A673 (cell line): ENCODE measurements at regions not wholly inside any gene's neighbourhood (a gene's known extent, or its start where the extent isn't known, plus 50 kb on each side); places are given as distances from the start of the nearest gene placed in this dataset.
"Not testable (repeated sequence)": the region's sequence is repeated elsewhere in the genome, so short reads cannot be mapped to it uniquely, and the experiment has no call there.

Experiments used
- BruUV-seq: library from RNA; stranded (reverse); fragments of 400-500 nt; replicated peaks from 2 replicates; lab custom pipeline; 2021; lab: Mats Ljungman, UMichigan
- CTCF ChIA-PET: fragments of 300-600 bp; sonication (Branson Sonifier 250); formaldehyde crosslinking; loops from one replicate; lab custom pipeline; 2022; ENCODE audit warnings: antibody characterized with exemption; lab: Charles Lee
- POLR2A ChIA-PET: fragments of 300-600 bp; sonication (Branson Sonifier 250); formaldehyde crosslinking; loops from one replicate; lab custom pipeline; 2022; ENCODE audit warnings: antibody characterized with exemption; ENCODE audit not compliant: low non-redundant PET; lab: Charles Lee
- DNase-seq: peaks from one replicate; pipeline ENCODE4 v3.0.0-alpha.2; 2015; ENCODE audit warnings: low spot score
- H3K27ac ChIP-seq: fragments of 200-600 bp; sonication (generic); 2 replicates; pipeline ENCODE4 v1.5.1; 2016; ENCODE audit warnings: mixed run types, low read depth, mild to moderate bottlenecking, mixed read lengths, antibody characterized with exemption, low read length; ENCODE audit not compliant: poor library complexity, severe bottlenecking
- H3K27me3 ChIP-seq: fragments of 200-600 bp; sonication (generic); replicated peaks from 2 replicates; pipeline ENCODE4 v1.6.1; 2017; ENCODE audit warnings: mixed run types, low read depth, mild to moderate bottlenecking, mixed read lengths, antibody characterized with exemption, low read length; ENCODE audit not compliant: insufficient read depth, poor library complexity
- H3K36me3 ChIP-seq: fragments of 200-600 bp; sonication (generic); 2 replicates; pipeline ENCODE4 v1.6.1; 2016; ENCODE audit warnings: mixed run types, mild to moderate bottlenecking, mixed read lengths, antibody characterized with exemption, low read length; ENCODE audit not compliant: insufficient read depth, poor library complexity, severe bottlenecking
- H3K4me1 ChIP-seq: fragments of 200-600 bp; sonication (generic); 2 replicates; pipeline ENCODE4 v1.6.1; 2017; ENCODE audit warnings: mixed run types, mild to moderate bottlenecking, mixed read lengths, antibody characterized with exemption, low read length; ENCODE audit not compliant: insufficient read depth, poor library complexity, severe bottlenecking
- H3K4me3 ChIP-seq: fragments of 200-600 bp; sonication (generic); 2 replicates; pipeline ENCODE4 v1.5.1; 2016; ENCODE audit warnings: low read depth, mixed run types, mild to moderate bottlenecking, mixed read lengths, low read length; ENCODE audit not compliant: poor library complexity, severe bottlenecking
- H3K9me3 ChIP-seq: fragments of 200-600 bp; sonication (generic); 2 replicates; pipeline ENCODE4 v1.6.1; 2016; ENCODE audit warnings: mixed run types, low read depth, mild to moderate bottlenecking, mixed read lengths, antibody characterized with exemption, low read length; ENCODE audit not compliant: poor library complexity, severe bottlenecking
- EZH2 ChIP-seq: fragments of 200-600 bp; sonication (generic); IDR thresholded peaks from 2 replicates; pipeline ENCODE4 v1.6.1; 2017; ENCODE audit warnings: borderline replicate concordance, low read depth, mild to moderate bottlenecking, mixed read lengths, antibody characterized with exemption, low read length; ENCODE audit not compliant: poor library complexity, severe bottlenecking
- intact Hi-C: fragments of 100-400 bp; cut with micrococcal nuclease; formaldehyde crosslinking; loops from one replicate; pipeline ENCODE4 v1.10.0; 2022; ENCODE audit not compliant: unreplicated experiment
- TF ChIP-seq, protein P1 (sequence below): fragments of 300-800, 200-600 bp; sonication (generic); conservative IDR thresholded peaks from 2 replicates; pipeline ENCODE4 v1.5.1; 2017; ENCODE audit warnings: low read depth, mild to moderate bottlenecking, antibody characterized with exemption, low read length, moderate library complexity, mixed read lengths

GRCh38 chrX:110915570-110915969 is 120.0 kb upstream of the CHRDL1 start:
- Histone ChIP-seq H3K9me3 (no peaks in the 10 kb centered on the region), H3K36me3 (no peaks in the 10 kb centered on the region), H3K4me3 (no peak overlapping the region), H3K27me3 (no peaks in the 10 kb centered on the region), H3K27ac (no peak overlapping the region), H3K4me1 (no peaks in the 10 kb centered on the region)
- BruUV-seq: no TSS peak
- DNase-seq: no peak
- POLR2A ChIA-PET: no interaction called here
- TF ChIP-seq EZH2: no peak
- TF ChIP-seq, protein P1, sequence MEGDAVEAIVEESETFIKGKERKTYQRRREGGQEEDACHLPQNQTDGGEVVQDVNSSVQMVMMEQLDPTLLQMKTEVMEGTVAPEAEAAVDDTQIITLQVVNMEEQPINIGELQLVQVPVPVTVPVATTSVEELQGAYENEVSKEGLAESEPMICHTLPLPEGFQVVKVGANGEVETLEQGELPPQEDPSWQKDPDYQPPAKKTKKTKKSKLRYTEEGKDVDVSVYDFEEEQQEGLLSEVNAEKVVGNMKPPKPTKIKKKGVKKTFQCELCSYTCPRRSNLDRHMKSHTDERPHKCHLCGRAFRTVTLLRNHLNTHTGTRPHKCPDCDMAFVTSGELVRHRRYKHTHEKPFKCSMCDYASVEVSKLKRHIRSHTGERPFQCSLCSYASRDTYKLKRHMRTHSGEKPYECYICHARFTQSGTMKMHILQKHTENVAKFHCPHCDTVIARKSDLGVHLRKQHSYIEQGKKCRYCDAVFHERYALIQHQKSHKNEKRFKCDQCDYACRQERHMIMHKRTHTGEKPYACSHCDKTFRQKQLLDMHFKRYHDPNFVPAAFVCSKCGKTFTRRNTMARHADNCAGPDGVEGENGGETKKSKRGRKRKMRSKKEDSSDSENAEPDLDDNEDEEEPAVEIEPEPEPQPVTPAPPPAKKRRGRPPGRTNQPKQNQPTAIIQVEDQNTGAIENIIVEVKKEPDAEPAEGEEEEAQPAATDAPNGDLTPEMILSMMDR: no peak
- CTCF ChIA-PET: no interaction called here
- intact Hi-C loops: no loop called here

GRCh38 chrX:110915111-110915510 is 119.5 kb upstream of the CHRDL1 start:
- no peaks in the 10 kb centered on the region for H3K4me1 ChIP-seq
- TF ChIP-seq EZH2: no peak
- TF ChIP-seq, protein P1: no peak
- H3K36me3 ChIP-seq: no peaks in the 10 kb centered on the region
- no peaks in the 10 kb centered on the region for H3K9me3 ChIP-seq
- no peak overlapping the region for H3K4me3 ChIP-seq
- no peak overlapping the region for H3K27ac ChIP-seq
- ChIA-PET POLR2A (no interaction called here), CTCF (no interaction called here)
- H3K27me3 ChIP-seq: no peaks in the 10 kb centered on the region
- no peak for DNase-seq
- no TSS peak for BruUV-seq
- intact Hi-C loops: no loop called here

DNA sequence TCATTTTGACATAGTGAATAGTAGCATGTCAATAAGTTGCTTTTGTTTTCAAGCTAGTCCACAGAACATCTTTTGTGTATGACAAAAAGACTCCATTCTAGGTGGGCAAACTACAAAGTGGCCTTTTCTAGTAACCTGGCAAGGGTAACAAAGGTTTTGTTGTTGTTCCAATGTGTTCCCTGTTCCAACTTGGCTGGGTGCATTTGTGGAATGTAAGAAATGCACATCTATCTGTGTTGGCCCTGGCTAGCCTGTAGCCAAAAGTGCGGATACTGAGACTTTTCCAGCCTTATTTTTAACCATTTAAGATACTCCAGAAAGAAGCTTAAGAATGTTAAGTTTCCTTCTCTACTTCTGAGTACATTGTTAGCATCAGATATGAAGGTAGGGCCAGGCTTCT is 118.7 kb upstream of the CHRDL1 start:
- TF ChIP-seq, protein P1: no peak
- TF ChIP-seq EZH2: no peak
- Histone ChIP-seq H3K4me1 (no peaks in the 10 kb centered on the region), H3K27me3 (no peaks in the 10 kb centered on the region), H3K36me3 (no peaks in the 10 kb centered on the region), H3K27ac (no peak overlapping the region), H3K9me3 (no peaks in the 10 kb centered on the region), H3K4me3 (no peak overlapping the region)
- DNase-seq: no peak
- no TSS peak for BruUV-seq
- intact Hi-C loops: no loop called here
- CTCF ChIA-PET: no interaction called here
- POLR2A ChIA-PET: no interaction called here

GRCh38 chrX:110904747-110905146 is 109.1 kb upstream of the CHRDL1 start:
- H3K4me3 ChIP-seq, intact Hi-C loops, CTCF ChIA-PET, POLR2A ChIA-PET, DNase-seq, H3K4me1 ChIP-seq, BruUV-seq, H3K27me3 ChIP-seq, H3K27ac ChIP-seq, H3K9me3 ChIP-seq, H3K36me3 ChIP-seq: not testable (repeated sequence)
